ENCODE measurements at regions not wholly inside any gene's neighbourhood (a gene's known extent, or its start where the extent isn't known, plus 50 kb on each side); places are given as distances from the start of the nearest gene placed in this dataset.
"Not testable (repeated sequence)": the region's sequence is repeated elsewhere in the genome, so short reads cannot be mapped to it uniquely, and the experiment has no call there.

- DNase-seq, result not testable (repeated sequence)
These were observed 150.6 kb upstream of the ANKFN1 start for GRCh38 chr17:56002656-56003055.

DNA sequence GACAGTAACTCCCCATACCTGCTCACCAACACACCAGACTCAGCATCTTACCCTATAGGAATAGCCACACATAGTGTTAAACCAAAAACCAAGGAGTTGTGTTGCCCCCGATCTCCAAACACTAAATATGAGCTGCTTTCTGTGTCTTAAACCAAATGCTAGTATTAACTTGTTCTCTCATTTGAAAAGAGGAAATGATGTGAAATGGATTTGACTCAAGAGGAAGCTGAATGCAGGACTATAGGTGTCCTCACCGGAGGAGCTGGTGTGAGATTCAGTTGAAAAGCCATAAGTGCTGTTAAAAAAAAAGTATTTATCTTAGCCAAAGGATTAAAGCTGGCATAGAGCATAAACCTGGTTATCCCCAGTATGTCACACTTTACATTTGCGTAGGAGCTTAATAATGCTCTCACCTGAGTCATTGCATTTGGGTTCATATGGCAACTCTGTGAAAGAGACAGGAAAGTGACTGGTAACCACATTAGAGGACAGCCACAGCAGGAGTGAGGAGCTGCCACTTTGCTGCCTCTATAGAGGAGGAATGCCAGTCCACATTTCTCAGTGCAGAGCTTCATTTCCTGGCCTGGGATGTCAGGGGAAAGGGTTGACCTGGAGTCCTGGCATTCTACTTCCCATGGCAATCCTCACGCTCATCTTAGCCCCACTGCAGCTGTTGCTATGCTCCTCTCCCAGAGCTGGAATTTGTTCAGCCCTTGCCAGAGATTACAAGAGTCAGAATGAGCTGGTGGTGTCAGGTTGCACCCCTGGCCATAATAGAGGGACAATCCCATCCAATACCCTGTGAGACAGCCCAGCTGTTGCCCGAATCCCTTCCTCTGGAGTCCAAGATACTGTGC, 143.3 kb upstream of the ANKFN1 start:
- DNase-seq, result peak; percentile 34

DNA sequence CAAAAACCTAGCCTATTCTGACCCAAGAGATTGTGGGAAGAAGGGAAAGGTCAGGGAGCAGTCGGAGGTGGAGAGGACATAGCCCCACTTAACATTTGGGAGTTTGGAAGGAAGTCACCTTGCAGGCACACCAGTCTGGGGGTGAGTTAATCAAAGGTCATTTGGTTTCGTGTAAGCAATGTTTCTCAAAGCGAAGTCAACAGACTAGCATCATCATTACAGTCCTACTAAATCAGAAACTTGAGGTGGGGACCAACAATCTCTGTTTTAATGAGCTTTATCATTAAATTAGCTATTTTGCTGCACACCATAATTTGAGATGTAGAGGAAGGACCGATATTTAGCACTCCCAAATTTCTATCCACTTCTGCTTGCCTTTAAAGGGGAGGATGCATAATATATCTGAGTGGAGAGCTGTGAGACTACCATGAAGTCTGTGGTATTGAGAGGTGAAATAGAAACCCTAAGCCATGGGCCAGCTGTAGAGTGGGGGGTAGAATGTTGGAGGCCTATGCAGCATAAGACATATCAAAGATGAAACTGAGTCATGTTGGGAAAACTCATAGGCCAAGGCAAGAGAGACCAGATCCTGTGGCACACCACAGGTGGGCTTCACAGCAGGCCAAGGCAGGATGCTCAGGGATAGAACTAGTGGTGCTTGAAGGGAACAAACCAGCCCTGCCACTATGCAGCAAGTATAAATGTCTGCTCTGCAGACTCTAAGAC, 141.7 kb upstream of the ANKFN1 start:
- no peak for DNase-seq

- no peak for DNase-seq
These were observed 135.1 kb upstream of the ANKFN1 start for GRCh38 chr17:56018211-56018610.

- DNase-seq, result no peak
These were observed 132.9 kb upstream of the ANKFN1 start for GRCh38 chr17:56020369-56020768.

- DNase-seq, result no peak
These were observed 131.5 kb upstream of the ANKFN1 start for GRCh38 chr17:56021681-56022190.

GRCh38 chr17:56023851-56024250, 129.4 kb upstream of the ANKFN1 start:
- no peak for DNase-seq

DNA sequence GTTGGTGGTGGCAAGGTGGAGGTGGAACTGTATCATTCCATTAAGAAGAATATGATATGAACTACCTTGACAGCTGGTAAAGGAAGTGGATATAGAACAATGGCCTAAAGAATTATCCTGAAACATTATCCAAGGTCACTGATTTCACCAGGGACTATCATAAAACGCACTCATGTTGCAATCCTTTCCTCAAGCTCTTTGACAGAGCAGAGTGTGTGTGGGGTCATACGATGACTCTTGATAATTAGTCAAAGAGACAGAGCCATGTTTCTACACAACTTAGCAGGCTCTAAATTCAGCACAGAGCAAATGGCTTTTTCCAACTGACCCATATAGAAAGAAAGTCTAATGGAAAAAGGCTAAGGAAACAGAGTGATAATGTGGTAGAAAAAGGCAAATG, 126.4 kb upstream of the ANKFN1 start:
- DNase-seq, result no peak

GRCh38 chr17:56028837-56029236, 124.4 kb upstream of the ANKFN1 start:
- no peak for DNase-seq

DNA sequence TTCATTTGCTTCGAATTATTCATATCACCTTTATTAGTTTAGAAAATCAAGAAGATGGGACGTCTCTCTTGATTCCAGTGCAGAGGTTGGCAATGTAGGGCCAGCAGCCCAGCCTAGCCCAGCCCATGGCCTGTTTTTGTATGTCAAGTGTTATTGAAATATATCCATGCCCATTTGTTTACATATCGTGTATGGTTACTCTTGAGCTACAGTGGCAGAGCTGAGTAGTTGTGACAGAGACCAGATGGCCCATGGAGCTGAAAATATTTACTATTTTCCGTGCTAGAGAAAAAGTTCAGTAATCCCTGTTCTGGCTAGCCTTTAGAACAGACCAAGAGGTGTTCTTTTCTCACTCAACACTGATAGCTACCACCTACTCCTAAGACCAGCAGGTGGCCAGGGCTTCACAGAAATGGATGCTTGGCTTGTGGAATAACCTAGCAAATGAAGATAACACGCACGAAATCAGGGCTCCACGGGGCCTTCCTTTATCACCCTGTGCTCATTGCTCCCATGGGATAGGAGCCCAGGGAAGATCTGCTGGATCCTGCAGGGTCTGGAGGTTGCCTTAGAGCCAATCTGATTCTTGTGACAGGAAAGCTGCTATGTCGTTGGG, 123.2 kb upstream of the ANKFN1 start:
- no peak for DNase-seq

DNA sequence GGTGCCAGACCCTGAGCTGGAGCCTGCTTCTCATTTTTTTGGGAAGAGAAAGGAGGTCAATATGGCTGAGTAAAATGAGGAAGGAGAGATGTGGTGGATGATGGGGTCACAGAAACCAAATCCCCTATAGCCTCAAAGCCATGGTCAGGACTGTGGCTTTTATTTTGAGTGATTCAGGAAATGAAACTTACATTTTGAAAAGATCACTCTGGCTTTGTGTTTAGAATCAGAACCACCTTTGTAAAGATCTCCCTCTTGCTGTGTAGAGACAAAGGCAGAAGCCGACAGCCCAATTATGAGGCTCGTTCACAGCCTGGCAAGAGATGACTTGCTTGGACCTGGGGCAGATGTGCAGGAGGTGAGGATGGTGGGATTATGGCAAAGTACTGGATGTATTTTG, 121.6 kb upstream of the ANKFN1 start:
- DNase-seq, result no peak

DNA sequence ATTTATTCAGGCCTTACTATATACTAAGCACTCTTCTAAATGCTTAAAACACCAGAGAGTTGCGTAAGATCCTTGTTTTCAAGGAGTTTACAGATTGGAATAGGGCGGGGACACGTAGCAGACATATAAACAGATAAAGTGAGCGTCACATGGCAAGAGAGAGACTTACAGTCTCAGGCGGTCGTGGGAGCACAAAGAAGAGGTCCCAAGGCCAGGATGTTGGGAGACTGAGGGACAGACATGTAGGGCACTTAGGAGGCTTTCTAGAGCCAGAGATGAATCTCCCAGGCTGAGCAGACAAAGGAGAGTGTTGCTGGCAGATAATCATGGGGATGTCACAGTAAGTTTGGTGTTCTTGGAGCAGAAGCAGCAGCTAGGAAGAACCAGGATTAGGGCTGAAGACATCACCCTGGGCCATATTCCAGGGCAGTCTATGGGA, 119.1 kb upstream of the ANKFN1 start:
- DNase-seq, result peak; percentile 24

GRCh38 chr17:56038131-56038530, 115.1 kb upstream of the ANKFN1 start:
- DNase-seq, result no peak

DNA sequence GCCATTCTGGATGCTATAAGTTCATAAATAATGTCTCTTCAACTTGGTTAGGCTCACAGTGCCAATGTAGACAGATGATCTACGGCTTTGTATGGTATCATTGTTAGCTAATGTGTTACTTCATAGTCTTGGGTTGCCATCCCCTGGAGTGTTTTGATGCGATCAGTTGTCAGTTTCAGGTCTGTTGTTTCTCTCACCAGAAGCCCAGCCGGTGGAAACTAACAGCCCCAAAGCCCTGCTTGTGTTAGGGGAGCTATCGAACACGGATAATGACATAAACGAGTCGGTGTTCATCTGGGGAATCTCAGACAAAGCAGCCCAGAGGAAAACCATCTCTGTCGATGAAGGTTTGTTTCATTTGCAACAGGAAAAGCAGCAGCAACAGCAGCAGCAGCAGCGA, 107.4 kb upstream of the ANKFN1 start:
- no peak for DNase-seq

GRCh38 chr17:56047331-56047730, 105.9 kb upstream of the ANKFN1 start:
- DNase-seq, result no peak

GRCh38 chr17:56057869-56058268, 95.4 kb upstream of the ANKFN1 start:
- no peak for DNase-seq

DNA sequence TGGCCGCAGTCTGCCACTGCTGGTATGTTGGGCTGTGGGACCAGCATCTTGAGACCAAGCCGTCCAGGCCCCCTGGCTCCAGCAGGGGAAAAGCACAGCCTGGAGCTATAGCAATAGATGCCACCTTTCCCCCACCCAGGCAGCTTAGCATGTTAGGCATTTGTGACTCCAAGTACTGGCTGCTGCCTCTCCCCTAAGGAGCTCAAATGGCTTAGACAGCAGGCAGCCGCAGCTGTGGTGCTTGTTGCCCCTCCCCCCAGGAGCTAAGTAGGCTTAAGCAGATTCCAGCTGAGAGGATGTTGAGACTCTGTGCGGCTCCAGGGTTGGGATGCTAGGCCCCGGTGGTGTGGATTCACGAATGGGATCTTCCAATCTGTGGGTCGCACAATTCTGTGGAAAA, 88.8 kb upstream of the ANKFN1 start:
- DNase-seq, result no peak

DNA sequence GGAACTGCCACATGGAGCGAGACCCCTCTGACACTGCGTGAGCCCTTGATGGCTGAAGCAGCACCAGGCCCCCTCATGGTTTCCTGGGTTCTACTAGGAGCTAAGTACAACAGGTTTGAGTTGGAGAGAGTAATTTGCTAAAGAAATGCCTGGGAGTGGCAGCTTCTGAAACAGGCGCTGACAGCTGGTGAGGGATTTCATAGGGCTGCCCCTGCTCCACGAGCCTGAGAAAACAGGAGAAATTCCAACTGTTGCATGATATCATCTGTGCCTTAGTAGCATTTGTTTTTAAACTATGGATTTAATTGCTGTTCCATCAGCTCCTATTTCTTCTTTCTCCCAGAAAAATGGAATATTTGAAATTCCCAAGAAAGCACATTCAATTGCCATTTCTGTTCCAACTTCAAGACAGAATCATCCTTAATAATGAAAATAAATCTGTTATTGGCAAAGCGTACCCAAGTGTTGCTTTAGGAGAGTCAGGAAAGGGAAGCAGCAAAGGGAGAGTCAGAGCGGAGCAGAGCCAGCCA, 78.8 kb upstream of the ANKFN1 start:
- peak; percentile 32 for DNase-seq

- no peak for DNase-seq
These were observed 76.3 kb upstream of the ANKFN1 start for GRCh38 chr17:56076980-56077379.

GRCh38 chr17:56083475-56083874, 69.8 kb upstream of the ANKFN1 start:
- DNase-seq, result no peak

DNA sequence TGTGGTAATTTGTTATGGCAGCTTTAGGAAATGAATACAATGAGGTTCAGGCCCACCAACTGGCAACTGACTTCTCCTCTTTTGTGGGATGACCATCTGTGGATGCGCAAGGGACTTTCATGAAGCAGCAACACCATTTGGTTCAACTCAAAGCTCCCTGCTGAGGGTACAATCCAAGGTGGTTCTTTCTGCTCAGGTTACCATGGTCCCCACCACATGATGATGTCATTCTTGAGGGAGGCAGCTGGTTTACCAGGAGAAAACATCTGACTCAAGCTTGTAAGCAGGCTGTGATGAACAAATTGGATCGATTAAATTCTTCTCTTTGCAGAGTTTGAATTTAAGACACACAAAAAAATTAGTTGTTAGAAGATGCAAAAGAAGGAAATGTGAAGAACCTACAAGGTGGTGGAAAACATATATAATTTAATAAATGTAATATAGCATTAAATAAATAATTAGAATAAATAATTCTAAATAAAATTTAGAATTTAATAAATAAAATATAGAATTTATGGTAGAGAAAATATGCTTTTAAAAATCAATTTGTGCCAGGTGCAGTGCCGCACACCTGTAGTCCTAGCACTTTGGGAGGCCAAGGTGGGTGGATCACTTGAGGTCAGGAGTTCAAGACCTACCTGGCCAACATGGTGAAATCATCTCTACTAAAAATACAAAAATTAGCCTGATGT, 67.6 kb upstream of the ANKFN1 start:
- no peak for DNase-seq

- DNase-seq, result no peak
These were observed 66.1 kb upstream of the ANKFN1 start for GRCh38 chr17:56087199-56087598.
